ENCODE measurements at regions not wholly inside any gene's neighbourhood (a gene's known extent, or its start where the extent isn't known, plus 50 kb on each side); places are given as distances from the start of the nearest gene placed in this dataset.

GRCh38 chr2:223530811-223531210, 71.3 kb downstream of the SCG2 start:
- Histone ChIP-seq H3K4me1 (ENCODE audit: control insufficient read depth in 1 of 2, insufficient read depth in 2 of 2, low read length in 2 of 2) (no peaks in the 10 kb centered on the region), H3K36me3 (replicated peaks in 1 of 2; ENCODE audit: control insufficient read depth in 1 of 2, insufficient read depth in 2 of 2, low read length in 2 of 2) (no peaks in the 10 kb centered on the region), H3K27ac (ENCODE audit: low read depth in 1 of 2, low read length in 2 of 2) (no peak overlapping the region), H3K27me3 (ENCODE audit: control insufficient read depth in 2 of 2, insufficient read depth in 2 of 2, low read length in 2 of 2) (no peaks in the 10 kb centered on the region), H3K9ac (ENCODE audit: insufficient read depth, low read length, poor library complexity, severe bottlenecking) (no peak overlapping the region), H4K20me1 (ENCODE audit: insufficient read depth, low read length) (no peaks in the 10 kb centered on the region), H3K4me2 (replicated peaks; ENCODE audit: extremely low read depth, low read length, poor library complexity, severe bottlenecking) (no peak overlapping the region), H3K79me2 (ENCODE audit: insufficient read depth, low read length) (no peaks in the 10 kb centered on the region), H2AFZ (ENCODE audit: insufficient read depth, low read depth, low read length, poor library complexity, severe bottlenecking) (no peak overlapping the region), H3K9me3 (replicated peaks in 1 of 2; ENCODE audit: control insufficient read depth in 1 of 2, insufficient read depth in 1 of 2, low read length in 2 of 2) (peaks cover 0 to 7% of the 10 kb centered on the region in 2 donors), H3K4me3 (replicated peaks in 1 of 3; ENCODE audit: low read depth in 2 of 3, low read length in 3 of 3) (no peak overlapping the region)
- intact Hi-C loops (cut with micrococcal nuclease): no loop called here
- 89% methylated on average over 3 of the region's 4 CpGs for WGBS (ENCODE audit: insufficient coverage)
- DNase-seq: no peak
- Mint-ChIP-seq H3K4me3 (no peak overlapping the region), H3K27ac (no peak overlapping the region), H3K27me3 (ENCODE audit: low read depth in 3 of 3) (peaks cover 0 to 2% (median 2%) of the 10 kb centered on the region in 3 donors), H3K4me1 (no peaks in the 10 kb centered on the region), H3K36me3 (no peaks in the 10 kb centered on the region), H3K9me3 (peaks cover 5 to 15% (median 8%) of the 10 kb centered on the region in 7 donors)
- TF ChIP-seq CTCF (IDR thresholded peaks at IDR 0.05): no peak

GRCh38 chr2:223532161-223532560, 70.0 kb downstream of the SCG2 start:
- H3K9me3 ChIP-seq (replicated peaks in 1 of 2; ENCODE audit: control insufficient read depth in 1 of 2, insufficient read depth in 1 of 2, low read length in 2 of 2): peaks cover 0 to 7% of the 10 kb centered on the region in 2 donors

More at GRCh38 chr2:223532161-223532560, 70.0 kb downstream of the SCG2 start:
- no CpG with 5 or more reads among the region's 2 CpGs for WGBS (ENCODE audit: insufficient coverage)
- Histone ChIP-seq H3K36me3 (replicated peaks in 1 of 2; ENCODE audit: control insufficient read depth in 1 of 2, insufficient read depth in 2 of 2, low read length in 2 of 2) (no peaks in the 10 kb centered on the region), H3K79me2 (ENCODE audit: insufficient read depth, low read length) (no peaks in the 10 kb centered on the region), H3K27ac (ENCODE audit: low read depth in 1 of 2, low read length in 2 of 2) (no peak overlapping the region), H2AFZ (ENCODE audit: insufficient read depth, low read depth, low read length, poor library complexity, severe bottlenecking) (no peak overlapping the region), H3K4me2 (replicated peaks; ENCODE audit: extremely low read depth, low read length, poor library complexity, severe bottlenecking) (no peak overlapping the region), H3K9ac (ENCODE audit: insufficient read depth, low read length, poor library complexity, severe bottlenecking) (no peak overlapping the region), H3K27me3 (ENCODE audit: control insufficient read depth in 2 of 2, insufficient read depth in 2 of 2, low read length in 2 of 2) (no peaks in the 10 kb centered on the region), H3K4me1 (ENCODE audit: control insufficient read depth in 1 of 2, insufficient read depth in 2 of 2, low read length in 2 of 2) (no peaks in the 10 kb centered on the region), H3K4me3 (replicated peaks in 1 of 3; ENCODE audit: low read depth in 2 of 3, low read length in 3 of 3) (no peak overlapping the region), H4K20me1 (ENCODE audit: insufficient read depth, low read length) (no peaks in the 10 kb centered on the region)
- H3K36me3 Mint-ChIP-seq: no peaks in the 10 kb centered on the region
- intact Hi-C loops (cut with micrococcal nuclease): no loop called here
- H3K27ac Mint-ChIP-seq: no peak overlapping the region
- no peaks in the 10 kb centered on the region for H3K4me1 Mint-ChIP-seq
- peaks cover 0 to 4% (median 2%) of the 10 kb centered on the region in 3 donors for H3K27me3 Mint-ChIP-seq (ENCODE audit: low read depth in 3 of 3)
- no peak for DNase-seq
- no peak for TF ChIP-seq CTCF (IDR thresholded peaks at IDR 0.05)
- H3K9me3 Mint-ChIP-seq: peaks cover 5 to 13% (median 8%) of the 10 kb centered on the region in 7 donors
- H3K4me3 Mint-ChIP-seq: no peak overlapping the region
